K562 (cell line): ENCODE measurements at regions not wholly inside any gene's neighbourhood (a gene's known extent, or its start where the extent isn't known, plus 50 kb on each side); places are given as distances from the start of the nearest gene placed in this dataset.

Experiments
- ATAC-seq: fragments of 200-7000 bp; cut with Tn5 transposase; 3 replicates; pipeline ENCODE4 v1.9.1; 2020; ENCODE audit warnings: moderate library complexity
- BruUV-seq: library from RNA; stranded (reverse); fragments of 400-500 nt; replicated peaks from 2 replicates; lab custom pipeline; 2021; lab: Mats Ljungman, UMichigan
- CTCF ChIA-PET: fragments of 300-600 bp; formaldehyde crosslinking; extraction: SDS; loops from one replicate; lab custom pipeline; 2021; ENCODE audit warnings: low intra/inter-chr PET ratio; lab: Yijun Ruan, JAX
- POLR2A ChIA-PET: fragments of 300-600, 350-650 bp; sonication (Branson Sonifier 250); formaldehyde crosslinking; extraction: SDS; loops from one replicate; lab custom pipeline; 2021; ENCODE audit warnings: antibody characterized with exemption, inconsistent platforms; lab: Yijun Ruan, JAX
- DNase-seq, 4 experiments: peaks; one replicate each; pipeline versions ENCODE4 v3.0.0 to v3.0.0-alpha.2; 2011 to 2018; ENCODE audit warnings: low spot score in 3 of 4, mixed read lengths in 3 of 4; ENCODE audit errors: extremely low read depth in 1 of 4
- FAIRE-seq: peaks from 2 replicates; lab custom pipeline; 2011; peaks lifted over from hg19 to GRCh38; lab: Jason Lieb, UNC
- H2AFZ ChIP-seq: 2 replicates; pipeline ENCODE4 v1.6.0; 2011; ENCODE audit warnings: low read depth, low read length, control low read depth, inconsistent platforms
- H3K27ac ChIP-seq: fragments of 200-600 bp; 3 replicates; pipeline ENCODE4 v1.8.0; 2011; ENCODE audit warnings: low read depth, mild to moderate bottlenecking, control low read depth, inconsistent platforms, low read length, moderate library complexity, mixed read lengths; ENCODE audit errors: extremely low read depth
- H3K27me3 ChIP-seq, 2 experiments: fragments of 300-600 bp in 1 of 2; 2 replicates in 1 of 2; 3 replicates in 1 of 2; pipeline versions ENCODE4 v1.6.0 to v1.8.0; 2011; ENCODE audit warnings: inconsistent platforms in 2 of 2, low read length in 2 of 2, mild to moderate bottlenecking in 1 of 2, mixed read lengths in 1 of 2, moderate library complexity in 1 of 2; ENCODE audit not compliant: control insufficient read depth in 2 of 2, insufficient read depth in 2 of 2
- H3K36me3 ChIP-seq: fragments of 300-600 bp; 3 replicates; pipeline ENCODE4 v1.8.0; 2011; ENCODE audit warnings: mild to moderate bottlenecking, low read length, inconsistent platforms; ENCODE audit not compliant: control insufficient read depth, insufficient read depth
- H3K4me1 ChIP-seq, 2 experiments: fragments of 200-600 bp in 1 of 2; replicated peaks in 1 of 2; 2 replicates in 1 of 2; 3 replicates in 1 of 2; pipeline versions ENCODE4 v1.5.1 to v1.8.0; 2011; ENCODE audit warnings: inconsistent platforms in 2 of 2, low read length in 2 of 2, mild to moderate bottlenecking in 1 of 2, mixed read lengths in 1 of 2, moderate library complexity in 1 of 2; ENCODE audit not compliant: control insufficient read depth in 2 of 2, insufficient read depth in 2 of 2
- H3K4me2 ChIP-seq: 2 replicates; pipeline ENCODE4 v1.6.1; 2011; ENCODE audit warnings: low read length, control low read depth, inconsistent platforms, mixed read lengths; ENCODE audit not compliant: insufficient read depth
- H3K4me3 ChIP-seq: fragments of 200-600 bp; sonication (generic), shearing (Covaris generic); 2 replicates; pipeline ENCODE4 v1.5.1; 2016; ENCODE audit warnings: control low read depth, inconsistent platforms
- H3K79me2 ChIP-seq: fragments of 200-600 bp; 3 replicates; pipeline ENCODE4 v1.8.0; 2011; ENCODE audit warnings: low read length, inconsistent platforms; ENCODE audit not compliant: control insufficient read depth, insufficient read depth
- H3K9ac ChIP-seq, 2 experiments: 2 replicates each; pipeline versions ENCODE4 v1.6.0 to v1.6.1; 2011; ENCODE audit warnings: low read depth in 2 of 2, low read length in 2 of 2, control low read depth in 1 of 2, inconsistent platforms in 1 of 2, mild to moderate bottlenecking in 1 of 2, mixed read lengths in 1 of 2; ENCODE audit not compliant: insufficient read depth in 1 of 2
- H3K9me1 ChIP-seq: one replicate; pipeline ENCODE4 v1.6.0; 2011; ENCODE audit warnings: inconsistent platforms, mild to moderate bottlenecking, low read length, moderate library complexity; ENCODE audit not compliant: control insufficient read depth, insufficient read depth
- H3K9me3 ChIP-seq: replicated peaks from 2 replicates; pipeline ENCODE4 v1.5.1; 2011; ENCODE audit warnings: low read depth, low read length, inconsistent platforms; ENCODE audit not compliant: control insufficient read depth, insufficient read depth
- H4K20me1 ChIP-seq: replicated peaks from 2 replicates; pipeline ENCODE4 v1.6.1; 2011; ENCODE audit warnings: low read length, inconsistent platforms, mixed read lengths; ENCODE audit not compliant: control insufficient read depth, insufficient read depth
- CTBP1 ChIP-seq: fragments of 450-650 bp; IDR thresholded peaks from 2 replicates; pipeline ENCODE4 v1.6.1; 2016; ENCODE audit warnings: borderline replicate concordance
- DDX20 ChIP-seq: fragments of 450-650 bp; IDR thresholded peaks from 2 replicates; pipeline ENCODE4 v1.6.1; 2016; ENCODE audit warnings: missing genetic modification characterization, low read depth, mild to moderate bottlenecking, missing compliant biosample characterization, moderate library complexity
- ESRRA ChIP-seq: fragments of 450-650 bp; IDR thresholded peaks from 2 replicates; pipeline ENCODE4 v1.6.1; 2014; ENCODE audit warnings: low read depth, mild to moderate bottlenecking, moderate library complexity, borderline replicate concordance
- KAT2B ChIP-seq: IDR thresholded peaks from one replicate; pipeline ENCODE4 v1.6.1; 2012; ENCODE audit warnings: low read depth, mild to moderate bottlenecking, control low read depth, inconsistent platforms, low read length, moderate library complexity
- KAT7 ChIP-seq: sonication (generic); formaldehyde crosslinking; IDR thresholded peaks from 2 replicates; pipeline ENCODE4 v1.8.0; 2022; ENCODE audit warnings: missing genetic modification reagents, mild to moderate bottlenecking, borderline replicate concordance
- NCOA1 ChIP-seq: fragments of 450-650 bp; IDR thresholded peaks from 2 replicates; pipeline ENCODE4 v1.6.1; 2016; ENCODE audit warnings: low read depth
- PTBP1 ChIP-seq: fragments of 200-400 bp; formaldehyde crosslinking; IDR thresholded peaks from 2 replicates; pipeline ENCODE4 v1.6.1; 2017; ENCODE audit warnings: low read depth, low read length
- PTRF ChIP-seq: fragments of 450-650 bp; IDR thresholded peaks from 2 replicates; pipeline ENCODE4 v1.6.1; 2016; ENCODE audit warnings: mild to moderate bottlenecking, missing genetic modification characterization, missing compliant biosample characterization
- PURB ChIP-seq: sonication (generic); formaldehyde crosslinking; IDR thresholded peaks from 2 replicates; pipeline ENCODE4 v1.9.0; 2021; ENCODE audit warnings: low read depth, mild to moderate bottlenecking, missing genetic modification reagents
- SRSF7 ChIP-seq: fragments of 200-400 bp; formaldehyde crosslinking; optimal IDR thresholded peaks from 2 replicates; pipeline ENCODE3; 2017; ENCODE audit warnings: mild to moderate bottlenecking, low read depth, low read length
- TCF7L2 ChIP-seq: fragments of 150-350 bp; IDR thresholded peaks from 2 replicates; pipeline ENCODE4 v1.6.1; 2016; ENCODE audit warnings: low read depth, mild to moderate bottlenecking, low read length, moderate library complexity
- TFAM ChIP-seq: fragments of 250-450 bp; sonication (Bioruptor Pico); conservative IDR thresholded peaks from 2 replicates; pipeline ENCODE4 v1.5.0; 2021; ENCODE audit warnings: mild to moderate bottlenecking, moderate library complexity
- ZC3H11A ChIP-seq: IDR thresholded peaks from 2 replicates; pipeline ENCODE4 v1.6.1; 2012; ENCODE audit warnings: low read depth, low read length, improper control_type of control experiment
- ZFX ChIP-seq: sonication (generic); formaldehyde crosslinking; IDR thresholded peaks from 2 replicates; pipeline ENCODE4 v1.8.0; 2022; ENCODE audit warnings: mild to moderate bottlenecking, missing genetic modification reagents, moderate library complexity
- ZNF124 ChIP-seq: sonication (generic); formaldehyde crosslinking; IDR thresholded peaks from 2 replicates; pipeline ENCODE4 v1.8.1; 2022; ENCODE audit warnings: missing genetic modification reagents
- ZNF696 ChIP-seq: fragments of 250-450 bp; sonication (Bioruptor Pico); conservative IDR thresholded peaks from 2 replicates; pipeline ENCODE4 v1.4.0; 2020; ENCODE audit warnings: mild to moderate bottlenecking, moderate library complexity
- ZNF766 ChIP-seq: fragments of 200-800 bp; sonication (Bioruptor generic); conservative IDR thresholded peaks from 2 replicates; pipeline ENCODE4 v1.6.1; 2016; ENCODE audit warnings: missing genetic modification characterization, missing compliant biosample characterization
- whole genome bisulfite sequencing: fragments of 100-300 bp; shearing (Covaris generic); methylation state at CpG from one replicate; pipeline ENCODE4 v1.1.6; 2016; ENCODE audit warnings: low coverage, mixed read lengths; ENCODE audit not compliant: insufficient coverage; ENCODE audit errors: missing lambda C conversion rate; 5-methylcytosine and 5-hydroxymethylcytosine counted together
- in situ Hi-C: fragments of 300-500 bp; cut with MboI; formaldehyde crosslinking; loops from 4 replicates; pipeline ENCODE4 v1.15.0; 2018; ENCODE audit warnings: inconsistent platforms, mixed read lengths
- intact Hi-C: fragments of 100-400 bp; cut with micrococcal nuclease; formaldehyde crosslinking; loops from 2 replicates; pipeline ENCODE4 v1.14.2; 2022
- TF ChIP-seq, protein P1 (sequence below): fragments of 250-450 bp; sonication (Bioruptor Pico); IDR thresholded peaks from 2 replicates; pipeline ENCODE4 v1.8.0; 2021; ENCODE audit warnings: borderline replicate concordance, mild to moderate bottlenecking, moderate library complexity; ENCODE audit not compliant: poor library complexity, severe bottlenecking

DNA sequence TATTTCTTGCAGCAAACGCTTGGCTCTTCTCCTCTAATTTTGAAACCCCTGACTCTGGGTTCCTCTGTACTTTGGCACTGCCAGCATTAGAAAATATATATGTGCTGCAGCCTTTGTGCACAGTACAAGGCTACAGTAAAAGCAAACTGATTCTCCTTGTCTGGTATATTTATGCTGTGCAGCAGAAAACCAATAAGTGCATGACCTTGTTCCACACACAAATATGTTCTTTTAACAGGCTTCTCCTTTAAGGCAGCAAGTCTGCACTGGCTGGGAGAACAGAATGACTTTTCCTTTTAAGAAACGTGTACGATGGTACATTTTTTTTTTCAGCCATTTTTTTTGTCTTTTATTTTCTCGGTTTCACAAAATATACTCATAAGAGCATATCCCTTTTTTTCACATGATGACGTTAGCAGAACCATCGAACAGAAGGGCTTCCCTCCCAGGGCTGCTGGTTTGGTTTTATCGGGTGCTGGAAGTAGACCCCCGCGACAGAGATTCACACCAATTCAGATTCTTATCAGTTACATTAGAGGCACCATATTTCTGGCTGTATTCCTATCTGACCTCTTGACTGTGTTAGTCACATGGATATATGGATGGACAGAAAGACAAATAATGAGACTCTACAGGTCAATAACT, 129.9 kb upstream of the ARID1B start:
- Histone ChIP-seq H4K20me1 (no peaks in the 10 kb centered on the region), H3K4me2 (no peak overlapping the region), H3K36me3 (no peaks in the 10 kb centered on the region), H3K27ac (no peak overlapping the region), H3K9me1 (no peaks in the 10 kb centered on the region), H3K79me2 (no peaks in the 10 kb centered on the region), H3K9ac (no peak overlapping the region), H3K4me1 (no peaks in the 10 kb centered on the region; a peak in 1 of 5 replicates), H3K9me3 (no peaks in the 10 kb centered on the region), H3K4me3 (no peak overlapping the region), H2AFZ (no peak overlapping the region), H3K27me3 (peaks cover 28 to 38% of the 10 kb centered on the region in 2 experiments)
- ChIA-PET POLR2A (no interaction called here), CTCF (no interaction called here)
- 0% methylated on average over 9 of the region's 9 CpGs for WGBS
- intact Hi-C loops (no loop called here), in situ Hi-C loops (no loop called here)
- no peak for FAIRE-seq
- no peak for DNase-seq
- BruUV-seq, result no TSS peak
- no peak for ATAC-seq
- no peak for TF ChIP-seq ZNF766 (CRISPR knock-in tag)
- TF ChIP-seq KAT2B, result no peak
- TF ChIP-seq TFAM, result no peak
- no peak for TF ChIP-seq ZFX (CRISPR knock-in tag)
- no peak for TF ChIP-seq KAT7
- TF ChIP-seq, protein P1, sequence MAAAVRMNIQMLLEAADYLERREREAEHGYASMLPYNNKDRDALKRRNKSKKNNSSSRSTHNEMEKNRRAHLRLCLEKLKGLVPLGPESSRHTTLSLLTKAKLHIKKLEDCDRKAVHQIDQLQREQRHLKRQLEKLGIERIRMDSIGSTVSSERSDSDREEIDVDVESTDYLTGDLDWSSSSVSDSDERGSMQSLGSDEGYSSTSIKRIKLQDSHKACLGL (CRISPR knock-in tag), result no peak
- TF ChIP-seq ESRRA, result no peak
- TF ChIP-seq CTBP1, result no peak
- TF ChIP-seq PURB (CRISPR knock-in tag), result no peak
- TF ChIP-seq PTRF (tag), result no peak
- TF ChIP-seq NCOA1, result no peak
- no peak for TF ChIP-seq ZNF696 (CRISPR knock-in tag)
- TF ChIP-seq PTBP1, result no peak
- no peak for TF ChIP-seq TCF7L2
- no peak for TF ChIP-seq SRSF7
- TF ChIP-seq ZNF124, result no peak
- TF ChIP-seq ZC3H11A, result no peak
- TF ChIP-seq DDX20, result no peak
